Esophagus squamous epithelium (tissue), 5 donors: ENCODE measurements at regions not wholly inside any gene's neighbourhood (a gene's known extent, or its start where the extent isn't known, plus 50 kb on each side); places are given as distances from the start of the nearest gene placed in this dataset.

ENCODE experiments used
- DNase-seq: peaks from one replicate; lab custom pipeline; 2025; lab: John Stamatoyannopoulos, UW
- H3K27ac ChIP-seq, 4 donors: fragments of 200-600 bp; sonication (generic); one replicate each; pipeline ENCODE4 v1.5.1; 2016 to 2019; ENCODE audit warnings: mild to moderate bottlenecking in 1 of 4
- H3K27me3 ChIP-seq, 4 donors: fragments of 200-600 bp; sonication (generic); 1 replicate in 3 of 4; 2 replicates in 1 of 4; pipeline versions ENCODE4 v1.5.1 to v1.6.0; 2017 to 2021; ENCODE audit warnings: antibody characterized with exemption in 1 of 4
- H3K36me3 ChIP-seq, 3 donors: fragments of 200-600 bp; sonication (generic); one replicate each; pipeline ENCODE4 v1.5.1; 2016 to 2019
- H3K4me1 ChIP-seq, 3 donors: fragments of 200-600 bp; sonication (generic); one replicate each; pipeline ENCODE4 v1.5.1; 2017 to 2019
- H3K4me3 ChIP-seq, 4 donors: fragments of 200-600 bp; sonication (generic); 1 replicate in 3 of 4; 2 replicates in 1 of 4; pipeline ENCODE4 v1.5.1; 2016 to 2019; ENCODE audit warnings: mild to moderate bottlenecking in 2 of 4, moderate library complexity in 1 of 4
- H3K9me3 ChIP-seq, 3 donors: fragments of 200-600 bp; sonication (generic); one replicate each; pipeline ENCODE4 v1.5.1; 2016 to 2019
- POLR2A ChIP-seq, 4 donors: fragments of 450-650 bp; IDR thresholded peaks; one replicate each; pipeline ENCODE4 v1.6.1; 2017; ENCODE audit warnings: antibody characterized with exemption in 4 of 4, mild to moderate bottlenecking in 4 of 4, moderate library complexity in 3 of 4
- WGBS, 2 donors: methylation state at CpG; one replicate each; pipeline ENCODE4 v1.1.5; 2018; 5-methylcytosine and 5-hydroxymethylcytosine counted together
- intact Hi-C: fragments of 100-400 bp; cut with DNase I; formaldehyde crosslinking; loops from one replicate; pipeline ENCODE4 v1.15.0; 2022
- TF ChIP-seq, protein P1 (sequence below), 6 experiments: fragments of 450-650 bp in 4 of 6; fragments of 200-600 bp in 2 of 6; sonication (generic) in 2 of 6; IDR thresholded peaks; one replicate each; pipeline ENCODE4 v1.5.1; 2016 to 2019; ENCODE audit warnings: antibody characterized with exemption in 6 of 6, mild to moderate bottlenecking in 4 of 6, moderate library complexity in 4 of 6
- donor health status: DM: yes; HTN: yes; CAD: no.

DNA sequence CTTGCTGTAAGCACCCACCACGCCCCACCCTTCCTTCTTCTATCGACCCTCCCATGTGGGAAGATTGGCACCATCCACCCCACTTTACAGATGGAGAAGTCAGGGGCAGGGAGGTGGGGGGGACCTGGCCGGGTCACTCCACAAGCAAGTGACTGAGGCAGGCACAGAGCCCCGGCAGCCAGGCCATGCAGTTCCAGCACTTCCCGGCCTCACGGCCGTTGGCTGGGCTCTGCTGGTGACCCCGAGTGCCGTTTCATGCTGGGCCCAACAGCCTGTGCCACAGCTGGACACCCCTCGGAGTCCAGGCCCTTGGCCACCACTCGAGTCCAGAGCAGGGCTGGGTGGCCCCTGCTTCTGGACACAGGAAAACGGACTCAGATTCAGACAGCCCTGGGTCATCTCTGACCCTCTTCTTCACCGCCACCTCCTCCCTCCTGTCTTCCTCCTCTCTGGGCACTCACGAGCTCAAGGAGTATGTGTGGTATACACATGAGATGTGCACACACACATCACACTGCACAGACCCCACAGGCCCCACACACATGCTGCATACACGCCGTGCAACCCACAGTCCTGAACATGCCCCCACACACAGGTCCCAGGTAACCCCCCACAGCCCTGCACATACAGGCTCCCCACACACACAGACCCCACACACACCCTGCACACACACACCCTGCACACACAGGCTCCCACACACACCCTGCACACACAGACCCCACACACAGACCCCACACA is 89.3 kb upstream of the GPC1 start:
- Histone ChIP-seq H3K4me3 (no peak overlapping the region), H3K4me1 (no peaks in the 10 kb centered on the region), H3K36me3 (no peaks in the 10 kb centered on the region), H3K27ac (no peak overlapping the region), H3K9me3 (peaks cover 6 to 16% (median 9%) of the 10 kb centered on the region in 3 donors), H3K27me3 (peaks cover 0 to 29% (median 0%) of the 10 kb centered on the region in 4 donors)
- TF ChIP-seq, protein P1, sequence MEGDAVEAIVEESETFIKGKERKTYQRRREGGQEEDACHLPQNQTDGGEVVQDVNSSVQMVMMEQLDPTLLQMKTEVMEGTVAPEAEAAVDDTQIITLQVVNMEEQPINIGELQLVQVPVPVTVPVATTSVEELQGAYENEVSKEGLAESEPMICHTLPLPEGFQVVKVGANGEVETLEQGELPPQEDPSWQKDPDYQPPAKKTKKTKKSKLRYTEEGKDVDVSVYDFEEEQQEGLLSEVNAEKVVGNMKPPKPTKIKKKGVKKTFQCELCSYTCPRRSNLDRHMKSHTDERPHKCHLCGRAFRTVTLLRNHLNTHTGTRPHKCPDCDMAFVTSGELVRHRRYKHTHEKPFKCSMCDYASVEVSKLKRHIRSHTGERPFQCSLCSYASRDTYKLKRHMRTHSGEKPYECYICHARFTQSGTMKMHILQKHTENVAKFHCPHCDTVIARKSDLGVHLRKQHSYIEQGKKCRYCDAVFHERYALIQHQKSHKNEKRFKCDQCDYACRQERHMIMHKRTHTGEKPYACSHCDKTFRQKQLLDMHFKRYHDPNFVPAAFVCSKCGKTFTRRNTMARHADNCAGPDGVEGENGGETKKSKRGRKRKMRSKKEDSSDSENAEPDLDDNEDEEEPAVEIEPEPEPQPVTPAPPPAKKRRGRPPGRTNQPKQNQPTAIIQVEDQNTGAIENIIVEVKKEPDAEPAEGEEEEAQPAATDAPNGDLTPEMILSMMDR (IDR thresholded peaks at IDR 0.05): no peak
- no peak for TF ChIP-seq POLR2A (IDR thresholded peaks at IDR 0.05)
- intact Hi-C loops: no loop called here
- 80 to 96% methylated on average over 4 of the region's 16 CpGs for WGBS, 2 donors
- no peak for DNase-seq

DNA sequence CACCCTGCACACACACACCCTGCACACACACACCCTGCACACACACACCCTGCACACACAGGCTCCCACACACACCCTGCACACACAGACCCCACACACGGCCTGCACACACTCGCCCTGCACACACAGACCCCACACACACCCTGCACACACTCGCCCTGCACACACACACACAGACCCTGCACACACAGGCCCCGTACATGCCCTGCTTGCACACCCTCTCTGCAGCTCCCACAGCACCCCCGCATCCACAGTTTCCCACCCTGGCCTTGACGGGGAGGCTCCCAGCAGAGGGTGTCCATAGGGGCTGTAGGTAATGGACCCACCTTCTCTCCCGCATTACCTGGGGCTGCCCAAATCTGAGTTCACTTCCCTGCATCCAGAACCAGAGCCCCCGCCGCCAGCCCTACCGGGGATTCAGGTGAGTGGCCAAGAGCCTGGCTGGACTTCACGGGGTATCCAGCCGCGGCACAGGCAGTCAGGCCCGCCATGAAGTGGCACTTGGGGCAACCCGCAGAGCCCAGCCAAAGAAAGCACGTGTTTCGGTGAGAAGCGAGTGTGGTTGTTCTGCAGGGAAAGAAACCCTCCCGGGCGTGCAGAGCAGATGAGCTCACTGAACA is 88.6 kb upstream of the GPC1 start:
- TF ChIP-seq POLR2A (IDR thresholded peaks at IDR 0.05): no peak
- TF ChIP-seq, protein P1 (IDR thresholded peaks at IDR 0.05): no peak
- DNase-seq: no peak
- intact Hi-C loops: no loop called here
- H3K27me3 ChIP-seq: peaks cover 0 to 36% (median 0%) of the 10 kb centered on the region in 4 donors
- H3K4me3 ChIP-seq: no peak overlapping the region
- no peaks in the 10 kb centered on the region for H3K36me3 ChIP-seq
- H3K27ac ChIP-seq: no peak overlapping the region
- H3K4me1 ChIP-seq: no peaks in the 10 kb centered on the region
- H3K9me3 ChIP-seq: peaks cover 6 to 16% (median 9%) of the 10 kb centered on the region in 3 donors
- WGBS, 2 donors: 81 to 84% methylated on average over 12 to 13 of the region's 20 CpGs

DNA sequence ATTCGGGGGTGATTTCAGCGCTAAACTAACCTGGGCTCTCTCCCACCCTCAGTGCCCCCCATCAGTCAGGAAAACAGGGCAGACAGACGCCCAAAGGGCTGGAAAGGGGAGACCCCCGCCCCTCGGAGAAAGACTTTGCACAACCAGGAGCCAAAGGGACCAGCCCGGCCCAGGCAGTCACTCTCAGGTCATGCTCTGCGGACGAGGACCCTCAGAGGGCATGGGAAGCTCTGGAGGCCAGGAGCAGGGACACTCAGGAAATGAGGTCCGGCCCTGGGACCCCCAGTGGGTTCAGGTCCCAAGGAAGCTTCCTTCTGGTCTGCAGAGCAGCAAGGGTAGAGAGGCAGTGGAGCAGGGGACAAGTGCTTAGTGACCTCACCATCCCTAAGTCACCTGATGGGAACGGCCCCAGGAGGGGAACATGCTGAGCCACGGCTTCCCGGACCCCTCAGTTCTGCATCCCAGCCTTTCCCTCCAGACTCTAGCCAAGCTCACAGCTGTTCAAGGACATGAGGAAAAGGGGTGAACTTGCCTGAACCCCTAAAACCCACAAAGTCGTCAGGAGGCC is 88.0 kb upstream of the GPC1 start:
- intact Hi-C loops: no loop called here
- 61 to 74% methylated on average over 3 to 4 of the region's 13 CpGs for WGBS, 2 donors
- no peak for DNase-seq

DNA sequence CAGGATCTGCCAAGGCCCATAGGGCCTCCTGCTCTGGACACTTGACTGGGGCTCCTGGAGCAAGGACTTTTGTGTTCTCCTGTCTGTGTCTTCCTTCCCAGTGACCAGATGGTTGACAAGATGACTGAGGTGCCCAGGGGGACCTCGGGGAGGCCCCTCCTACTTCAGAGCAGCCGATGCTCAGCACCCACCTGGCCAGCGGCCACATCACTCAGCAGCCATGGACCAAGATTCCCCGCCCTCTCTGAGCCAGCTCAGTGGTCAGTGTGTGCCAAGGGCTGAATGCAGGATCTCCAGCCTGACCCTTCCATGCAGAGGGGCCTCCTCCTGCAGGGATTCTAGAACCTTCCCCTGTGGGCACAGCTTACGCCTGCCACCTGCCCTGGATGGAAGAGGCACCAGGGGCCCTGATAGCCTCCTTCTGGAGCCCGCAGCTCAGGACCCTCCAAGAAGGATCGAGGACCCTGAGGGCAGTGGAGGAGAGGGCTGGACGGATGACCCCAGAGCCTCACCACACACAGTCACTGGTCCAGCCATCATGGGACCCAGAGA is 87.4 kb upstream of the GPC1 start:
- Histone ChIP-seq H3K27me3 (peaks cover 0 to 40% (median 0%) of the 10 kb centered on the region in 4 donors), H3K27ac (no peak overlapping the region), H3K4me3 (no peak overlapping the region), H3K36me3 (no peaks in the 10 kb centered on the region), H3K9me3 (peaks cover 6 to 16% (median 9%) of the 10 kb centered on the region in 3 donors), H3K4me1 (no peaks in the 10 kb centered on the region)
- intact Hi-C loops: no loop called here
- DNase-seq: no peak
- WGBS, 2 donors: 70% methylated on average over 2 of the region's 8 CpGs; no CpG with 5 or more reads in 1 of the 2 donors
- TF ChIP-seq, protein P1 (IDR thresholded peaks at IDR 0.05): no peak
- TF ChIP-seq POLR2A (IDR thresholded peaks at IDR 0.05): no peak

More for the DNA sequence above, 88.0 kb upstream of the GPC1 start:
- peaks cover 0 to 39% (median 0%) of the 10 kb centered on the region in 4 donors for H3K27me3 ChIP-seq
- H3K27ac ChIP-seq: no peak overlapping the region
- peaks cover 6 to 16% (median 9%) of the 10 kb centered on the region in 3 donors for H3K9me3 ChIP-seq
- no peaks in the 10 kb centered on the region for H3K4me1 ChIP-seq
- H3K4me3 ChIP-seq: no peak overlapping the region
- H3K36me3 ChIP-seq: no peaks in the 10 kb centered on the region
- TF ChIP-seq, protein P1 (IDR thresholded peaks at IDR 0.05): no peak
- TF ChIP-seq POLR2A (IDR thresholded peaks at IDR 0.05): no peak
